HEK293 (cell line): ENCODE measurements at regions not wholly inside any gene's neighbourhood (a gene's known extent, or its start where the extent isn't known, plus 50 kb on each side); places are given as distances from the start of the nearest gene placed in this dataset.

Experiments
- KLF16 ChIP-seq: fragments of 450-650 bp; formaldehyde crosslinking; IDR thresholded peaks from 2 replicates; pipeline ENCODE4 v1.5.1; 2017; ENCODE audit warnings: missing biosample characterization, missing genetic modification characterization
- ZBTB21 ChIP-seq: fragments of 450-650 bp; formaldehyde crosslinking; IDR thresholded peaks from 2 replicates; pipeline ENCODE4 v1.5.1; 2017; ENCODE audit warnings: missing biosample characterization, missing genetic modification characterization
- ZFP41 ChIP-seq: fragments of 450-650 bp; formaldehyde crosslinking; IDR thresholded peaks from 2 replicates; pipeline ENCODE4 v1.5.1; 2016; ENCODE audit warnings: missing biosample characterization, missing genetic modification characterization, borderline replicate concordance
- ZNF132 ChIP-seq: fragments of 450-650 bp; formaldehyde crosslinking; IDR thresholded peaks from 2 replicates; pipeline ENCODE4 v1.5.1; 2017; ENCODE audit warnings: missing biosample characterization, missing genetic modification characterization, borderline replicate concordance
- ZNF174 ChIP-seq: fragments of 450-650 bp; formaldehyde crosslinking; IDR thresholded peaks from 2 replicates; pipeline ENCODE4 v1.5.0; 2017; ENCODE audit warnings: missing biosample characterization, mild to moderate bottlenecking, missing genetic modification characterization
- ZNF600 ChIP-seq: fragments of 450-650 bp; formaldehyde crosslinking; IDR thresholded peaks from 2 replicates; pipeline ENCODE4 v1.5.1; 2016; ENCODE audit warnings: missing biosample characterization, missing genetic modification characterization
- ZNF626 ChIP-seq: fragments of 450-650 bp; sonication (Bioruptor Pico); formaldehyde crosslinking; IDR thresholded peaks from 2 replicates; pipeline ENCODE4 v1.5.1; 2018; ENCODE audit warnings: missing biosample characterization, missing genetic modification characterization, inconsistent platforms
- TF ChIP-seq, protein P1 (sequence below): fragments of 450-650 bp; IDR thresholded peaks from 2 replicates; pipeline ENCODE4 v1.5.1; 2018; ENCODE audit warnings: missing biosample characterization, mild to moderate bottlenecking, missing genetic modification characterization
- TF ChIP-seq, protein P2 (sequence below): fragments of 450-650 bp; formaldehyde crosslinking; IDR thresholded peaks from 2 replicates; pipeline ENCODE4 v1.5.1; 2016; ENCODE audit warnings: missing biosample characterization, missing genetic modification characterization
- TF ChIP-seq, protein P3 (sequence below): fragments of 450-650 bp; IDR thresholded peaks from 2 replicates; pipeline ENCODE4 v1.5.1; 2018; ENCODE audit warnings: missing biosample characterization, missing genetic modification characterization

DNA sequence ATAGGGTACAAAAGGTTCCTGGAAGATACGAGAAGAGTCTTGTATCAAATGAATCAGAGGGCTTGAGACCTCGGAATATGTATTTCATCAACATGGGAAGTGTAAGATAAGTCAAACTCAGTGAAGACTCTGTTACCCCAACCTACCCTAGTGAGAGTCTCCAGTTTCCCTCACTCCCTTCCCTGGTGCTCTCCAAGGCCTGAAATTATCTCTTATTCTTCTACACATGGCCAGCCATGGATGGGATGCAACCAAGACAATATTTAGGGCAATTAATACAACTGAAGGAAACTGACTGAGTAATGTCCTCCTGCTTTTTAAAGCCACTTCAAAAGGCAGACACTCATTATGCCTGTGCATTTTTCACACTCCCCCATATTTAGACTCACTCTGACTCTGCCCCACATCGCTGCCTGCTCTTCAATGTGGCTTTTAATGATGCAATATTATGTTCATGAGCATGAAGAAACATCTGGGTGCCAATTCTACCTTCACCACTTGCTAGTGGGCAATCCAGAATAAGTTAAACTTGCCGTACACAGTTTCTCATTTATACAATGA is 137.1 kb upstream of the THBS1 start:
- TF ChIP-seq ZNF626, result no peak
- no peak for TF ChIP-seq ZFP41
- TF ChIP-seq, protein P1, sequence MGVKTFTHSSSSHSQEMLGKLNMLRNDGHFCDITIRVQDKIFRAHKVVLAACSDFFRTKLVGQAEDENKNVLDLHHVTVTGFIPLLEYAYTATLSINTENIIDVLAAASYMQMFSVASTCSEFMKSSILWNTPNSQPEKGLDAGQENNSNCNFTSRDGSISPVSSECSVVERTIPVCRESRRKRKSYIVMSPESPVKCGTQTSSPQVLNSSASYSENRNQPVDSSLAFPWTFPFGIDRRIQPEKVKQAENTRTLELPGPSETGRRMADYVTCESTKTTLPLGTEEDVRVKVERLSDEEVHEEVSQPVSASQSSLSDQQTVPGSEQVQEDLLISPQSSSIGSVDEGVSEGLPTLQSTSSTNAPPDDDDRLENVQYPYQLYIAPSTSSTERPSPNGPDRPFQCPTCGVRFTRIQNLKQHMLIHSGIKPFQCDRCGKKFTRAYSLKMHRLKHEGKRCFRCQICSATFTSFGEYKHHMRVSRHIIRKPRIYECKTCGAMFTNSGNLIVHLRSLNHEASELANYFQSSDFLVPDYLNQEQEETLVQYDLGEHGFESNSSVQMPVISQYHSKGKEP (tag by site-specific recombination), result no peak
- TF ChIP-seq, protein P2, sequence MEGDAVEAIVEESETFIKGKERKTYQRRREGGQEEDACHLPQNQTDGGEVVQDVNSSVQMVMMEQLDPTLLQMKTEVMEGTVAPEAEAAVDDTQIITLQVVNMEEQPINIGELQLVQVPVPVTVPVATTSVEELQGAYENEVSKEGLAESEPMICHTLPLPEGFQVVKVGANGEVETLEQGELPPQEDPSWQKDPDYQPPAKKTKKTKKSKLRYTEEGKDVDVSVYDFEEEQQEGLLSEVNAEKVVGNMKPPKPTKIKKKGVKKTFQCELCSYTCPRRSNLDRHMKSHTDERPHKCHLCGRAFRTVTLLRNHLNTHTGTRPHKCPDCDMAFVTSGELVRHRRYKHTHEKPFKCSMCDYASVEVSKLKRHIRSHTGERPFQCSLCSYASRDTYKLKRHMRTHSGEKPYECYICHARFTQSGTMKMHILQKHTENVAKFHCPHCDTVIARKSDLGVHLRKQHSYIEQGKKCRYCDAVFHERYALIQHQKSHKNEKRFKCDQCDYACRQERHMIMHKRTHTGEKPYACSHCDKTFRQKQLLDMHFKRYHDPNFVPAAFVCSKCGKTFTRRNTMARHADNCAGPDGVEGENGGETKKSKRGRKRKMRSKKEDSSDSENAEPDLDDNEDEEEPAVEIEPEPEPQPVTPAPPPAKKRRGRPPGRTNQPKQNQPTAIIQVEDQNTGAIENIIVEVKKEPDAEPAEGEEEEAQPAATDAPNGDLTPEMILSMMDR (tag by site-specific recombination), result no peak
- no peak for TF ChIP-seq ZNF600
- no peak for TF ChIP-seq ZNF174 (tag by site-specific recombination)
- TF ChIP-seq, protein P3, sequence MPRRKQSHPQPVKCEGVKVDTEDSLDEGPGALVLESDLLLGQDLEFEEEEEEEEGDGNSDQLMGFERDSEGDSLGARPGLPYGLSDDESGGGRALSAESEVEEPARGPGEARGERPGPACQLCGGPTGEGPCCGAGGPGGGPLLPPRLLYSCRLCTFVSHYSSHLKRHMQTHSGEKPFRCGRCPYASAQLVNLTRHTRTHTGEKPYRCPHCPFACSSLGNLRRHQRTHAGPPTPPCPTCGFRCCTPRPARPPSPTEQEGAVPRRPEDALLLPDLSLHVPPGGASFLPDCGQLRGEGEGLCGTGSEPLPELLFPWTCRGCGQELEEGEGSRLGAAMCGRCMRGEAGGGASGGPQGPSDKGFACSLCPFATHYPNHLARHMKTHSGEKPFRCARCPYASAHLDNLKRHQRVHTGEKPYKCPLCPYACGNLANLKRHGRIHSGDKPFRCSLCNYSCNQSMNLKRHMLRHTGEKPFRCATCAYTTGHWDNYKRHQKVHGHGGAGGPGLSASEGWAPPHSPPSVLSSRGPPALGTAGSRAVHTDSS (tag by site-specific recombination), result no peak
- TF ChIP-seq ZBTB21 (tag by site-specific recombination), result no peak
- no peak for TF ChIP-seq KLF16 (tag by site-specific recombination)
- no peak for TF ChIP-seq ZNF132 (tag by site-specific recombination)
